ENCODE measurements at regions not wholly inside any gene's neighbourhood (a gene's known extent, or its start where the extent isn't known, plus 50 kb on each side); places are given as distances from the start of the nearest gene placed in this dataset.
A peak's percentile ranks its signal among the peaks of the same experiment; 100 is the strongest.
"Not testable (repeated sequence)": the region's sequence is repeated elsewhere in the genome, so short reads cannot be mapped to it uniquely, and the experiment has no call there.

DNA sequence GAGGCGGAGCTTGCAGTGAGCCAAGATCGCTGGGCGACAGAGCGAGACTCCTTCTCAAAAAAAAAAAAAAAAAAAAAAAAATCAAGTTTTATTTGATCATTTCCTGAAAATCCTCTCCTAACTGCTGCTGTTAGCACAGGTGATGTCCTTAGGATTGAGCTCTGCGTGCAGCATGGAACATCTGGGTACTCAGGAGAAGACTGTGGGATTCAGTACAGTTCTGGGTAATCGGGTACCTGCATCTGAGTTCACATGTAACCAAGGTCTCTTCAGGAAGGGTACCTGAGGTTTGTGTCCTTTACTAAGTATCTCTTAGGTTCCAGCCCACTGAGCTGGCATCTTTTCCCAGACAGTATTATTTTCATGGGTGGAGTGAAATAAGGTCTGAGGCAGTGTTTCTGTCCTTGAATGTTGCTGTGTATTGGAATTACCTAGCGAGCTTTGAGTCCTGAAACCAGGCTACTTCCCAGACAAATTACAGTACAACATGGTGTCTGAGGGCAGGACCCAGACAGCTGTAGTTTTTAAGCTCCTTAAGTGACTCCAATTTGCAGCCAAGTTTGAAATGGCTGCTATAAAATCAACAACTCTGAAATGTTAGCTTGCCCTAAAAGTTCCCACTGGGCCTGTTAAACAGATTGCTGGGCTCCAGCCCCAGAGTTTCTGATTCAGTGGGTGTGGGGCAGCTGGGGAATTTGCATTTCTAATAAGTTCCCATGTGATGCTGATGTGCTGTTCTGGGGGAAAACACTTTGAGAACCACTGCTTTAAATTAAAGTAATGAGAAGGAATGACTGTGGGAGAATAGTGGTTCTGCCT is 120.5 kb downstream of the PMAIP1 start:
- DNase-seq (ENCODE audit: extremely low read depth in 1 of 2, low read depth in 1 of 2), result no peak

DNA sequence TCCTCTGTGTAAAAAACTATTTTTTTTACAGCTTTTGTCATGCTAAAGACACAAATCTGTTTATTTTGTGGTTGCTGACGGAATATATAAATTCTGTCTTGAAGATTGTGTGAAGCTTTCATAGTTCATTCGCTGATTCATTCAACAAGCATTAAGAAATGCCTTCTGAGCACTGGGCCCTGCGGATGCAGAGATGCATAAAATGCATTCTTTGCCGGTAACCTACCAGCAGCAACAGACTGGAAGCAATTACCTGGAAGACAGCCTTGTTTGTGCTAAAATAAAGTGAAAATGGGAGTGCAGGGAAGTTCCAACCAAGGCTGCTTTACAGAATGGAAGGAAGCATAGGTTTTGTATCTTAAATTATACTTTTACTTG is 119.7 kb downstream of the PMAIP1 start:
- no peak for DNase-seq (ENCODE audit: extremely low read depth in 1 of 2, low read depth in 1 of 2)

DNA sequence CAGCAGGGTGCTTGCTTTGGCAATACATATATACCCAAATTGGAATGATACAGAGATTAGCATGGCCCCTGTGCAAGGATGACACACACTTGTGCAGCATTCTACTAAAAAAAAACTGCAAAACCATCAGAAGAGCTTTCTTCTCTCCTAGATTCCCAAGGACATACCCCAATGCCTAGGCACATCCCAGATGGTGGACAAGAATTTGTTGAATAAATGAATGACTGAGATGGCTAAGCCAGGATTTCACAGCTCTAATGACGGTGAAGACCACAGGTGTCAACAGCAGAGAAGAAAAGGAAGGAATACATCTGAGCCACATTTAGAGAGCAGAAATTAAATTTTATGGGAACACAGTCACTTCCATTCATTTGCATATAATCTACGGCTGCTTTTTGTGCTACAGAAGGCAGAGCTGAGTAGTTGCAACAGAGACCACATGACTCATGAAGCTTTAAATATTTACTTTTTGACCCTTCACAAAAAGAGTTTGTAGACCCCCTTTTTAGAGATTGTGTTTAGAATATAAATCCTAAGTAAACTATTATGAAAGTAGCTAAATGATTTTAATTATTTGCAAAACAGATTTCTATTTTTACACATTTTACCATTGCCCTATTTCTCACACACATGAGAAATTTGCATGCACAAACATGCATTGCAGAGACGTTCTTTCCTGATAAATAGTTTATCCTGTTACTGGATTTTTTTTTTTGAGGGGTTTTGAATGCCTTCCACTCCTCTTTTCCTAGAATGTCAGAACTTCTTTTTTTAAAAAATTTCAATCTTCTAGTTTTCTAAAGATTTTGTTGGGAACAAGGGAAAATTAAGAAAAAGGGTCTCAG is 119.0 kb downstream of the PMAIP1 start:
- DNase-seq (ENCODE audit: extremely low read depth in 1 of 2, low read depth in 1 of 2), result no peak

DNA sequence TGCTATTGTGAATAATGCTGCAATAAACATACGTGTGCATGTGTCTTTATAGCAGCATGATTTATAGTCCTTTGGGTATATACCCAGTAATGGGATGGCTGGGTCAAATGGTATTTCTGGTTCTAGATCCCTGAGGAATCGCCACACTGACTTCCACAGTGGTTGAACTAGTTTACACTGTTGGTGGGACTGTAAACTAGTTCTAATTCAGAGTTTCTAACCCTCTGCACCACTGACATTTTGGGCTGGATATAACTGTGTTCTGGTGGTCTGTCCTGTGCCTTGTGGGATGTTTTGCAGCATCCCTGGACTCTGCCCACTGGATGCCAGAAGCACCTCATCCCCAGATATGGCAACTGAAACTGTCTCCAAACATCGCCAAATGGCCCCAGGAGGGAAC is 118.3 kb downstream of the PMAIP1 start:
- DNase-seq (ENCODE audit: extremely low read depth in 1 of 2, low read depth in 1 of 2), result not testable (repeated sequence)

DNA sequence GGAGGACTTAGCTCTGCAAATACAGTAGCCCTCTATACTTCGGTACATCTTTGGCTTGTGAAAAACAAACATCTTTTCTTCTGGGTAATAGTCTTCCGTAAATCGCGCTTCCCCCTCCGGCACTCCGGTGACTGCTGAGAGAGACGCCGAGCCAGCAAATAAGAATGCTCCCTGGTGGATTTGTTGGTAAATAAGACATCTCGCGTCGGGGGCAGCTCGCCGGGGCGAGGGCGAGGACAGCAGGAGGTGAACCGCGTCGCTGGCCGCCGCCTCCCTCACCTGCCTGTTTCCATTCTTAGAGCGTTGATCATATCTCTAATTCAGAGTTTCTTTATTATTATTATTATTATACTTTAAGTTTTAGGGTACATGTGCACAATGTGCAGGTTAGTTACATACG is 117.6 kb downstream of the PMAIP1 start:
- DNase-seq (ENCODE audit: extremely low read depth in 1 of 2, low read depth in 1 of 2), result no peak

- DNase-seq (ENCODE audit: extremely low read depth in 1 of 2, low read depth in 1 of 2), result not testable (repeated sequence)
Measured at GRCh38 chr18:60015826-60016225, 116.0 kb downstream of the PMAIP1 start.

GRCh38 chr18:60013148-60013547 is 113.4 kb downstream of the PMAIP1 start:
- not testable (repeated sequence) for DNase-seq (ENCODE audit: extremely low read depth in 1 of 2, low read depth in 1 of 2)

GRCh38 chr18:60010984-60011383 is 111.2 kb downstream of the PMAIP1 start:
- no peak for DNase-seq (ENCODE audit: extremely low read depth in 1 of 2, low read depth in 1 of 2)

GRCh38 chr18:60010513-60010912 is 110.7 kb downstream of the PMAIP1 start:
- DNase-seq (ENCODE audit: extremely low read depth in 1 of 2, low read depth in 1 of 2), result no peak

GRCh38 chr18:60007661-60008060 is 107.9 kb downstream of the PMAIP1 start:
- DNase-seq (ENCODE audit: extremely low read depth in 1 of 2, low read depth in 1 of 2), result no peak

DNA sequence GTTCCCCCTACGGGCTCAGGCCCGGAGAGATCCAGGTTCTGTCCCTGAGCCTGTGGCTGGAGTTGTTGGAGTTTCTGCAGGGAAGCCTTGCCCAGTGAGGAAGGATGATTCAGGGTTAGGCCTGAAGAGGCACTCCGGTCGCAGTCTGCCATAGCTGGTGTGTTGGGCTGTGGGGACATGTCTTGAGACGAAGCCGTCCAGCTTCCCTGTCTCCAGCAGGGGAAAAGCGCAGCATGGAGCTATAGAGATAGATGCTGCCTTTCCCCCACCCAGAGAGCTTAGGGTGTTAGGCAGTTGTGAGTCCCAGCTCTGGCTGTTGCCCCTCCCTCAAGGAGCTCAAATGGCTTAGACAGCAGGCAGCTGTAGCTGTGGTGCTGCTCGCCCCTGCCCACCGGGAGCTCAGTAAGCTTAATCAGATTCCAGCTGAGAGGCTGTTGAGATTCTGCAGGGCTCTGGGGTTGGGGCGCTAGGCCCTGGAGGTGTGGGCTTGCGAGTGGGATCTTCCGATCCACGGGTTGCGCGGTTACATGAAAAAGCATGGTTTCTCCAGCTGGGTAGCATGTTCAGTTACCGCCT is 103.9 kb downstream of the PMAIP1 start:
- DNase-seq (ENCODE audit: extremely low read depth in 1 of 2, low read depth in 1 of 2), result no peak

DNA sequence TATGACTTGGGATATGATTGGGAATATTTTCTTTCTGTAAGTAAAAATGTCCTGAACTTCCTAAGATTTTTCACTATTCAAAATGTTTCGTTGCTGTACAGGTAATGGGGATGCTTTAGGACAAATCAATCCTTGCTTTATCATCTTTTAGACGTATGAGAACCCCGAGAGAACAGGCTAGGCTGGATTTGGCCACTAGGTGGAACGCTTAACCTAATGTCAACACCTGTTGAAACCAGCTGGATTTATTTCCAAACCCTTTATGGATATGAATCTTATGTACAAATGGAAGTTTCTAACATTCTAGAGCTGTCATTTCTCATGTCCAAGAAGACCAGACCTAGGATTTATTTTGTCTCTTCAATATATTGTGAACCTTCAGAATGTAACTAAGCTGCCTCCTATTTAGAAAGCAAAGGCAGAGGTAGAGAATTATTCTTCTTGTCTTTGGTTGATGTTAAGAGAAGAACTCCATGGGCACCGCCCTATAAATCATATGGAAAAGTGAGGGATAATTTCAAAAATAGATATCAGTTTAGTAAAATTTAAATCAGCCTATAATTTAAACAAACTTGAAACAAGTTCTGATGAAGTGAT is 96.7 kb downstream of the PMAIP1 start:
- no peak for DNase-seq (ENCODE audit: extremely low read depth in 1 of 2, low read depth in 1 of 2)

DNA sequence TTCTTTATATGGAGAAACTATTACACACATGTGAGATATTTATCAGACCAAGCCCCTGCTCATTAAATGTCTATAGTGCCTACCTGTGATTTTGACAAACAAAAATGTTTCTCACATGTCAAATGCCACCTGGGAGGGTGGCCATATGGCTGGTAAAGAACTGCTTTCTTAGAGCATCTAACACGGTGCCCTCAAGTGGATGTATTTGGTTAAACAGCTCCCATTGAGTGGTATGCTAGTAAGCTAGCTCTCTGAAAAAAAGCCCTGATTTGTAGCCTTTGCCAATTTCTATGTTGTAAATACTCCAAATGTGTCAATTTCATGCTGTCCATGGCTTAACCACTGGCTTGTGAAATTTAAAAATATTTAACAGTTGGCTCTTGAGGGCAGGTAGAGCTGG is 94.6 kb downstream of the PMAIP1 start:
- DNase-seq (ENCODE audit: extremely low read depth in 1 of 2, low read depth in 1 of 2), result no peak

- DNase-seq (ENCODE audit: extremely low read depth in 1 of 2, low read depth in 1 of 2), result no peak
Measured at GRCh38 chr18:59993560-59993959, 93.8 kb downstream of the PMAIP1 start.

DNA sequence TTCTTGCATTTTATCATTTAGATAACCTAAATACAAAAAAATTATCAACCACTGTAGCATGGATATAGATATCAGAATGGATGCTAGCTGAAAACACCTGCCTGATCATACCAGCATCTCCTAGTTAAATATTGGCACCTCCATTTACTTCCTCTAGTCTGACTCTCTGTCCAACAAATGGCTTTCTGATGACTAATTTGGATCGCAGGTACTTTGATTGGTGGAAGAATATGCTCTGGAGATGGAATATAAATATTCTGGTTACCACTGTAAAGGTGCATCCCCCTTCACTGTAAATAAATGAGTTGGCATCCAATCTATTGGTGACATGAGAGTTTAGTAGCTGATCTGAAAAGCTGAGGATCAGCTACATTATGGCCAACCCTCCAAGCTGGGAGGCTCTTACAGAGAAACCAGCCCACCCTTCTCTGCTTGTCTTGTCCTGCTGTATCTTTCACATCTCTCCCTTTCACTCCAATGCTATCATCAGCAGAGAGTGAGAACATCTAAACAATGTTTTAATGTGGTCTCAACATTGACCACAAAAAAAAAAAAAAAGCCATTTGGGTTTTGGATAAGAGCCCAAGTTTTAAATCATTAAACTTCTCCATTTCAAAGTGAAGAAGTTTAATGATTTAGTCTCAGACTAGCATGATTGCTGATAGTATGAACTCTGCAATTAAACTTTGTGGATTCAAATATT is 90.5 kb downstream of the PMAIP1 start:
- no peak for DNase-seq (ENCODE audit: extremely low read depth in 1 of 2, low read depth in 1 of 2)

DNA sequence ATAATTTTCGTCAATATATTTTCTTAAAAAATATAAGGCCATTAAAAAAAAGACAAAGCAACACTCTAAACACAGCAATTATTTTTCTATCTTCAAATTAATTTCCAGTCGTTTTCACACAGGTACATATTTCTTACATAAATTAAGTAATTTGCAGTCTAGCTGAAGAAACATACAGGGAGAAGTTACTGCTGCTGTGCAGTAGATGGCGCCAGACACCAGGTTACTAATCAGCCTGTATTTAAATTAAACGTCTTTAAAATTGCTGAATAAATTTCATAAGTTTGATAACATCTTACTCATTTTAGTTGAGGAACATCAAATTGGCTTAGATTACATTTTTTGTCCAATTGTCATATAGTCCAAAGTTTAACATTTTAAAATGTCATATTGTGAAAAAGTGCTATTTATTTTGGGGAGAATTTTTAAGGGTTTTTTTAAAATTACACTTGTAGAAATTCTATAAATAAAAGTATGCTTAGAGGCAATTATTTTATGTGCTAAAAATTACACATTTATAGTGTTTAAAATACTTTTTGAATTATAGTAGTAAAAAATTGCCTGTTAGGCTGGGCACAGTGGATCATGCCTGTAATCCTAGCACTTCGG is 88.4 kb downstream of the PMAIP1 start:
- peak; percentile 12 to 16 for DNase-seq (ENCODE audit: extremely low read depth in 1 of 2, low read depth in 1 of 2)

DNA sequence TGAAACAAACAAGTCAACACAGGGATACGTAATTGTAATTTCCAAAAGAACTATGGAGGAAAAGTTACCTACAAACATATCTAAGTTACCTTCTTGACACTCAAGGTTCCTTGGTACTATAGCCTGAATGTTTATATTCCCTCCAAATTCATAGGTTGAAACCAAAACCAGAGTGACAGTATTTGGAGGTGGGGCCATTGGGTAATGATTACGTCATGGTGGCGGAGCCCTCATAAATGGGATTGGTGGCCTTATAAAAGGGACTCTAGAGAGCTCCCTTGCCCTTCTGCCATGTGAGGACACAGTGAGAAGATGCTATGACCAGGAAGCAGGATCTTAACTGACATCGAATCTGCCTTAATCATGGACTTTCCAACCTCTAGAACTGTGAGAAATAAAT is 87.3 kb downstream of the PMAIP1 start:
- DNase-seq (ENCODE audit: extremely low read depth in 1 of 2, low read depth in 1 of 2), result no peak

- no peak for DNase-seq (ENCODE audit: extremely low read depth in 1 of 2, low read depth in 1 of 2)
Measured at GRCh38 chr18:59986139-59986538, 86.3 kb downstream of the PMAIP1 start.

GRCh38 chr18:59985289-59985688 is 85.5 kb downstream of the PMAIP1 start:
- DNase-seq (ENCODE audit: extremely low read depth in 1 of 2, low read depth in 1 of 2), result no peak

DNA sequence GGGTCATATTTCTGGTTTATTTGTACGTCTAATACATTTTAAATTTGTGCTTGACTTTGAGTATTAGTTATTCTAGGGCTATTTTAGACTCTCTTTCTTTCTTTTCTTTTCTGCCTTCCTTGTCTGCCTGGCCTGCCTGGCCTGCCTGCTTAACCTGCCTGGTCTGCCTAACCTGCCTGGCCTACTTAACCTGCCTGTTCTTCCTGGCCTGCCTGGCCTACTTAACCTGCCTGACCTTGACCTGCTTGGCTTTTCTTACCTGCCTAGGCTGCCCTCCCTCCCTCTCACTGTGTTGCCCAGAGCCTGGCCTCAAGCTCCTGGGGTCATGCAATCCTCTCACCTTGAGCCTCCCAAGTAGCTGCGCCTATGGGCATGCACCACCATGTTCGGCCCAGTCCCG is 83.7 kb downstream of the PMAIP1 start:
- DNase-seq (ENCODE audit: extremely low read depth in 1 of 2, low read depth in 1 of 2), result no peak

All from activated CD8-positive, alpha-beta memory T cell treated with anti-CD3 and anti-CD28 coated beads for 1 hour (primary cell).